A549 (cell line): ENCODE measurements at regions not wholly inside any gene's neighbourhood (a gene's known extent, or its start where the extent isn't known, plus 50 kb on each side); places are given as distances from the start of the nearest gene placed in this dataset.

Experiments used
- ATAC-seq, 2 experiments: fragments of 200-7000 bp in 1 of 2; fragments of >200 bp in 1 of 2; cut with Nextera tagmentation in 1 of 2; cut with Tn5 transposase in 1 of 2; 3 replicates each; pipeline versions ENCODE4 v1.8.0 to v1.9.1; 2018 to 2020; ENCODE audit warnings: mild to moderate bottlenecking in 1 of 2, moderate library complexity in 1 of 2
- CTCF ChIA-PET: fragments of 300-600 bp; sonication (Branson Sonifier 250); formaldehyde crosslinking; extraction: SDS; loops from one replicate; lab custom pipeline; 2021; ENCODE audit warnings: antibody characterized with exemption, inconsistent platforms; lab: Yijun Ruan, JAX
- POLR2A ChIA-PET: fragments of 350-600 bp; formaldehyde crosslinking; extraction: SDS; loops from one replicate; lab custom pipeline; 2021; ENCODE audit warnings: antibody characterized with exemption, inconsistent platforms; lab: Yijun Ruan, JAX
- DNase-seq, 2 experiments: peaks; one replicate each; pipeline versions ENCODE4 v3.0.0 to v3.0.0-alpha.2; 2011 to 2016; ENCODE audit warnings: low read depth in 1 of 2, low spot score in 1 of 2
- FAIRE-seq: peaks from 2 replicates; lab custom pipeline; 2011; peaks lifted over from hg19 to GRCh38; lab: Jason Lieb, UNC
- H3K27ac ChIP-seq, 2 experiments: fragments of >200 bp; sonication (Bioruptor Twin); formaldehyde crosslinking; 3 replicates each; pipeline ENCODE4 v1.5.1; 2016 to 2017
- H3K4me1 ChIP-seq: fragments of >200 bp; sonication (Bioruptor Twin); formaldehyde crosslinking; 3 replicates; pipeline ENCODE4 v1.6.1; 2016
- H3K4me2 ChIP-seq: fragments of >200 bp; sonication (Bioruptor Twin); formaldehyde crosslinking; 3 replicates; pipeline ENCODE4 v1.6.1; 2016
- H3K4me3 ChIP-seq: fragments of >200 bp; sonication (Bioruptor Twin); formaldehyde crosslinking; 3 replicates; pipeline ENCODE4 v1.5.1; 2016
- H3K9me3 ChIP-seq: fragments of >200 bp; sonication (Bioruptor Twin); formaldehyde crosslinking; 3 replicates; pipeline ENCODE4 v1.6.1; 2016
- ATOH8 ChIP-seq: fragments of 250-450 bp; sonication (Bioruptor Pico); IDR thresholded peaks from 2 replicates; pipeline ENCODE4 v1.5.0; 2020; ENCODE audit warnings: low read depth, mild to moderate bottlenecking, moderate library complexity
- BCL3 ChIP-seq: fragments of >200 bp; sonication (Bioruptor Twin); formaldehyde crosslinking; IDR thresholded peaks from 3 replicates; pipeline ENCODE4 v1.6.1; 2016
- CBX2 ChIP-seq: fragments of 200-600 bp; sonication (generic); IDR thresholded peaks from 2 replicates; pipeline ENCODE4 v1.6.1; 2016; ENCODE audit warnings: low read depth, mild to moderate bottlenecking, borderline replicate concordance
- EHF ChIP-seq: fragments of 250-450 bp; sonication (Bioruptor Pico); IDR thresholded peaks from 2 replicates; pipeline ENCODE4 v1.5.0; 2020; ENCODE audit warnings: mild to moderate bottlenecking
- FOSB ChIP-seq: fragments of 250-450 bp; sonication (Bioruptor Pico); IDR thresholded peaks from 2 replicates; pipeline ENCODE4 v1.5.0; 2020; ENCODE audit warnings: mild to moderate bottlenecking, moderate library complexity
- FOXS1 ChIP-seq: fragments of 250-450 bp; sonication (Bioruptor Pico); IDR thresholded peaks from 2 replicates; pipeline ENCODE4 v1.5.0; 2020; ENCODE audit warnings: mild to moderate bottlenecking, moderate library complexity
- HES2 ChIP-seq: fragments of >200 bp; sonication (Bioruptor Twin); formaldehyde crosslinking; IDR thresholded peaks from 2 replicates; pipeline ENCODE4 v1.6.1; 2016
- HEYL ChIP-seq: fragments of 250-450 bp; sonication (Bioruptor Pico); IDR thresholded peaks from 2 replicates; pipeline ENCODE4 v1.8.0; 2021; ENCODE audit warnings: mild to moderate bottlenecking, moderate library complexity
- HOXB13 ChIP-seq: fragments of 250-450 bp; sonication (Bioruptor Pico); IDR thresholded peaks from 2 replicates; pipeline ENCODE4 v1.5.0; 2020; ENCODE audit warnings: low read depth, mild to moderate bottlenecking, moderate library complexity
- HOXB5 ChIP-seq: fragments of 250-450 bp; sonication (Bioruptor Pico); IDR thresholded peaks from 2 replicates; pipeline ENCODE4 v1.5.0; 2020; ENCODE audit warnings: mild to moderate bottlenecking, moderate library complexity
- JUN ChIP-seq, 2 experiments: fragments of >200 bp; sonication (Bioruptor Twin); formaldehyde crosslinking; IDR thresholded peaks; 2 replicates in 1 of 2; 3 replicates in 1 of 2; pipeline ENCODE4 v1.6.1; 2016 to 2017
- MAFK ChIP-seq: fragments of 450-650 bp; IDR thresholded peaks from 2 replicates; pipeline ENCODE4 v1.6.1; 2014; ENCODE audit not compliant: partially characterized antibody
- MAZ ChIP-seq: fragments of 150-350 bp; IDR thresholded peaks from 2 replicates; pipeline ENCODE4 v1.6.1; 2014; ENCODE audit warnings: antibody characterized with exemption, low read depth, low read length, borderline replicate concordance
- MYC ChIP-seq: IDR thresholded peaks from 2 replicates; pipeline ENCODE4 v1.6.1; 2012; ENCODE audit warnings: mild to moderate bottlenecking, inconsistent platforms, low read length, improper control_type of control experiment, borderline replicate concordance
- NFE2L2 ChIP-seq: fragments of 150-350 bp; conservative IDR thresholded peaks from 2 replicates; pipeline ENCODE4 v1.6.1; 2014; ENCODE audit warnings: low read length
- NR3C1 ChIP-seq: fragments of >200 bp; sonication (Bioruptor Twin); formaldehyde crosslinking; IDR thresholded peaks from 3 replicates; pipeline ENCODE4 v1.6.1; 2017
- PHF8 ChIP-seq: fragments of 200-600 bp; sonication (generic); IDR thresholded peaks from 2 replicates; pipeline ENCODE4 v1.6.1; 2016; ENCODE audit warnings: low read depth, mild to moderate bottlenecking, antibody characterized with exemption, moderate library complexity, borderline replicate concordance
- POLR2AphosphoS2 ChIP-seq: conservative IDR thresholded peaks from 2 replicates; pipeline ENCODE4 v1.6.1; 2012; ENCODE audit warnings: low read length, improper control_type of control experiment, inconsistent platforms
- RAD21 ChIP-seq, 2 experiments: fragments of >200 bp in 1 of 2; sonication (Bioruptor Twin) in 1 of 2; formaldehyde crosslinking in 1 of 2; IDR thresholded peaks in 1 of 2; conservative IDR thresholded peaks in 1 of 2; 2 replicates in 1 of 2; 3 replicates in 1 of 2; pipeline ENCODE4 v1.6.1; 2012 to 2018; ENCODE audit warnings: inconsistent platforms in 1 of 2
- RCOR1 ChIP-seq: fragments of 150-350 bp; IDR thresholded peaks from 2 replicates; pipeline ENCODE4 v1.6.1; 2014; ENCODE audit warnings: antibody characterized with exemption, low read length, low read depth
- RNF2 ChIP-seq: fragments of 200-600 bp; sonication (generic); IDR thresholded peaks from 2 replicates; pipeline ENCODE4 v1.6.1; 2016; ENCODE audit warnings: low read depth, mild to moderate bottlenecking, antibody characterized with exemption, moderate library complexity, borderline replicate concordance
- SMC3 ChIP-seq: fragments of >200 bp; sonication (Bioruptor Twin); formaldehyde crosslinking; IDR thresholded peaks from 3 replicates; pipeline ENCODE4 v1.6.1; 2018; ENCODE audit warnings: inconsistent platforms
- SREBF2 ChIP-seq: fragments of 450-650 bp; IDR thresholded peaks from 2 replicates; pipeline ENCODE4 v1.6.1; 2014; ENCODE audit warnings: mild to moderate bottlenecking, moderate library complexity
- TP53 ChIP-seq: fragments of 250-450 bp; sonication (Bioruptor Pico); IDR thresholded peaks from 2 replicates; pipeline ENCODE4 v1.5.0; 2021; ENCODE audit warnings: mild to moderate bottlenecking, moderate library complexity
- ZC3H11A ChIP-seq: fragments of 450-650 bp; IDR thresholded peaks from 2 replicates; pipeline ENCODE4 v1.6.1; 2014; ENCODE audit warnings: antibody characterized with exemption, mild to moderate bottlenecking
- ZNF302 ChIP-seq: fragments of 250-450 bp; sonication (Bioruptor Pico); IDR thresholded peaks from 2 replicates; pipeline ENCODE4 v1.9.0; 2021; ENCODE audit warnings: inconsistent platforms, mild to moderate bottlenecking, moderate library complexity
- ZSCAN20 ChIP-seq: fragments of 250-450 bp; sonication (Bioruptor Pico); IDR thresholded peaks from 2 replicates; pipeline ENCODE4 v1.8.0; 2022; ENCODE audit warnings: mild to moderate bottlenecking, moderate library complexity
- WGBS: methylation state at CpG from one replicate; pipeline ENCODE4 v1.1.6; 2017; ENCODE audit errors: missing lambda C conversion rate; 5-methylcytosine and 5-hydroxymethylcytosine counted together

- no peak for TF ChIP-seq ZSCAN20
- no peak for TF ChIP-seq HOXB13 (CRISPR knock-in tag)
- TF ChIP-seq NR3C1 = no peak
- TF ChIP-seq HOXB5 (CRISPR knock-in tag) = no peak
- TF ChIP-seq SMC3 = peak; percentile 54; the same call in 2 of the 3 replicates
- no peak for TF ChIP-seq JUN (IDR thresholded peaks at IDR 0.05)
- no peak for TF ChIP-seq MAZ
- TF ChIP-seq RNF2 = 0 out of 2 replicates have a peak, but pooled peaks have one; percentile 28
- no peak for TF ChIP-seq FOXS1 (CRISPR knock-in tag)
- peak; percentile 97 for TF ChIP-seq MAFK
- no peak for TF ChIP-seq TP53 (CRISPR knock-in tag)
- TF ChIP-seq RAD21 (conservative IDR thresholded peaks at IDR 0.05 in 1 of 2, IDR thresholded peaks at IDR 0.05 in 1 of 2) = peak; percentile 73 to 84
- no peak for TF ChIP-seq ZC3H11A
- no peak for TF ChIP-seq ZNF302 (CRISPR knock-in tag)
- TF ChIP-seq MYC = no peak
- TF ChIP-seq EHF = no peak
- TF ChIP-seq SREBF2 = no peak
Observed at GRCh38 chr20:22312744-22313346, 271.5 kb downstream of the FOXA2 start (continued).

- ATAC-seq = no peak
- Histone ChIP-seq H3K9me3 (no peaks in the 10 kb centered on the region), H3K4me3 (no peak overlapping the region), H3K4me1 (no peaks in the 10 kb centered on the region), H3K4me2 (no peak overlapping the region), H3K27ac (no peak overlapping the region)
- TF ChIP-seq MAZ (no peak), CBX2 (no peak), POLR2AphosphoS2 (no peak), ATOH8 (CRISPR knock-in tag) (no peak), FOSB (CRISPR knock-in tag) (no peak), RCOR1 (no peak), BCL3 (no peak), HES2 (no peak), HEYL (CRISPR knock-in tag) (no peak), FOXS1 (CRISPR knock-in tag) (no peak), PHF8 (no peak), NFE2L2 (no peak), SREBF2 (no peak)
- CTCF ChIA-PET = interaction anchor here (0.6 to 0.7 kb wide), 2 partner anchors 29 to 310 kb away, joined by 3 read pairs; no protein-coding TSS in a partner anchor
- FAIRE-seq = no peak
- 8% methylated on average over 1 of the region's 1 CpG for WGBS
- no peak for DNase-seq
- POLR2A ChIA-PET = no interaction called here
Observed at GRCh38 chr20:22308934-22309333, 275.4 kb downstream of the FOXA2 start.
